Endothelial cell of umbilical vein (primary cell): ENCODE measurements at regions not wholly inside any gene's neighbourhood (a gene's known extent, or its start where the extent isn't known, plus 50 kb on each side); places are given as distances from the start of the nearest gene placed in this dataset.

Experiments used
- BruUV-seq: library from RNA; stranded (reverse); fragments of 400-500 nt; replicated peaks from 2 replicates; lab custom pipeline; 2021; lab: Mats Ljungman, UMichigan
- CTCF ChIA-PET: fragments of 300-600, 350-600 bp; sonication (Branson Sonifier 250); formaldehyde crosslinking; loops from one replicate; lab custom pipeline; 2021; ENCODE audit warnings: antibody characterized with exemption, inconsistent platforms; lab: Charles Lee
- POLR2A ChIA-PET: fragments of 300-600, 350-600 bp; sonication (Branson Sonifier 250); formaldehyde crosslinking; loops from one replicate; lab custom pipeline; 2021; ENCODE audit warnings: antibody characterized with exemption, inconsistent platforms; lab: Charles Lee
- DNase-seq: peaks from one replicate; pipeline ENCODE4 v3.0.0-alpha.2; 2011; ENCODE audit warnings: low read depth, low spot score
- FAIRE-seq: peaks from 2 replicates; lab custom pipeline; 2011; peaks lifted over from hg19 to GRCh38; lab: Jason Lieb, UNC
- H2AFZ ChIP-seq: 2 replicates; pipeline ENCODE4 v1.6.0; 2012; ENCODE audit warnings: low read depth, low read length, control low read depth, inconsistent platforms
- H3K27ac ChIP-seq: 2 replicates; pipeline ENCODE4 v1.5.1; 2011; ENCODE audit warnings: low read depth, mild to moderate bottlenecking, control low read depth, low read length, moderate library complexity; ENCODE audit not compliant: insufficient read depth
- H3K27me3 ChIP-seq, 2 experiments: 2 replicates each; pipeline versions ENCODE4 v1.6.0 to v1.6.1; 2011; ENCODE audit warnings: low read length in 2 of 2, mixed read lengths in 1 of 2; ENCODE audit not compliant: control insufficient read depth in 2 of 2, insufficient read depth in 2 of 2
- H3K36me3 ChIP-seq, 2 experiments: 2 replicates in 1 of 2; 3 replicates in 1 of 2; pipeline ENCODE4 v1.5.1; 2011; ENCODE audit warnings: low read length in 2 of 2, mild to moderate bottlenecking in 1 of 2, moderate library complexity in 1 of 2; ENCODE audit not compliant: control insufficient read depth in 2 of 2, insufficient read depth in 2 of 2; ENCODE audit errors: extremely low read depth in 1 of 2
- H3K4me1 ChIP-seq: 3 replicates; pipeline ENCODE4 v1.5.1; 2011; ENCODE audit warnings: mild to moderate bottlenecking, low read length; ENCODE audit not compliant: control insufficient read depth, insufficient read depth; ENCODE audit errors: extremely low read depth
- H3K4me2 ChIP-seq: 2 replicates; pipeline ENCODE4 v1.6.1; 2011; ENCODE audit warnings: low read length, control low read depth, mixed read lengths; ENCODE audit not compliant: insufficient read depth
- H3K4me3 ChIP-seq, 3 experiments: fragments of 200-600 bp in 1 of 3; sonication (generic), shearing (Covaris generic) in 1 of 3; replicated peaks in 1 of 3; 2 replicates each; pipeline ENCODE4 v1.5.1; 2011 to 2016; ENCODE audit warnings: control low read depth in 3 of 3, low read length in 3 of 3, mild to moderate bottlenecking in 2 of 3, inconsistent platforms in 1 of 3, low read depth in 1 of 3, moderate library complexity in 1 of 3; ENCODE audit not compliant: insufficient read depth in 1 of 3
- H3K79me2 ChIP-seq: 2 replicates; pipeline ENCODE4 v1.6.0; 2012; ENCODE audit warnings: low read length, inconsistent platforms; ENCODE audit not compliant: control insufficient read depth, insufficient read depth
- H3K9ac ChIP-seq: replicated peaks from 2 replicates; pipeline ENCODE3; 2011; ENCODE audit warnings: low read length, control low read depth; ENCODE audit not compliant: insufficient read depth; ENCODE audit errors: extremely low read depth
- H3K9me1 ChIP-seq: replicated peaks from 3 replicates; pipeline ENCODE4 v1.6.0; 2011; ENCODE audit warnings: mild to moderate bottlenecking, low read length; ENCODE audit not compliant: control insufficient read depth, insufficient read depth; ENCODE audit errors: extremely low read depth
- H3K9me3 ChIP-seq: replicated peaks from 2 replicates; pipeline ENCODE4 v1.5.1; 2012; ENCODE audit warnings: low read length, inconsistent platforms; ENCODE audit not compliant: control insufficient read depth, insufficient read depth
- H4K20me1 ChIP-seq: replicated peaks from 2 replicates; pipeline ENCODE3; 2011; ENCODE audit warnings: mild to moderate bottlenecking, low read length; ENCODE audit not compliant: control insufficient read depth, insufficient read depth; ENCODE audit errors: extremely low read depth
- EZH2 ChIP-seq: IDR thresholded peaks from 2 replicates; pipeline ENCODE4 v1.6.1; 2012; ENCODE audit warnings: borderline replicate concordance, low read depth, mild to moderate bottlenecking, moderate library complexity, low read length, inconsistent platforms; ENCODE audit not compliant: severe bottlenecking
- FOS ChIP-seq: IDR thresholded peaks from 2 replicates; pipeline ENCODE4 v1.6.1; 2011; ENCODE audit warnings: mild to moderate bottlenecking, low read length, moderate library complexity, borderline replicate concordance; ENCODE audit not compliant: insufficient read depth
- GATA2 ChIP-seq: IDR thresholded peaks from 2 replicates; pipeline ENCODE4 v1.7.0; 2011; ENCODE audit warnings: low read depth, mild to moderate bottlenecking, moderate library complexity, mixed read lengths, low read length; ENCODE audit not compliant: insufficient read length, insufficient read depth
- JUN ChIP-seq: IDR thresholded peaks from 2 replicates; pipeline ENCODE4 v1.6.1; 2011; ENCODE audit warnings: borderline replicate concordance, low read depth; ENCODE audit not compliant: insufficient read length, insufficient read depth
- MYC ChIP-seq: IDR thresholded peaks from one replicate; pipeline ENCODE4 v1.6.1; 2011; ENCODE audit warnings: mild to moderate bottlenecking, low read depth, low read length
- POLR2A ChIP-seq: IDR thresholded peaks from 2 replicates; pipeline ENCODE4 v1.6.1; 2012; ENCODE audit warnings: low read depth, mild to moderate bottlenecking, control low read depth, low read length
- POLR2AphosphoS5 ChIP-seq: IDR thresholded peaks from 2 replicates; pipeline ENCODE4 v1.6.1; 2012; ENCODE audit warnings: low read depth, mild to moderate bottlenecking, control low read depth, low read length, moderate library complexity; ENCODE audit not compliant: insufficient read depth
- dilution Hi-C: fragments of 300-500 bp; cut with MboI; formaldehyde crosslinking; loops from one replicate; pipeline ENCODE4 v1.15.0; 2019; ENCODE audit warnings: low sequenced_read_pairs; ENCODE audit not compliant: extremely low pct_ligation_motif_present
- intact Hi-C: fragments of 100-400 bp; cut with micrococcal nuclease; formaldehyde crosslinking; loops from one replicate; pipeline ENCODE4 v1.10.0; 2022
- TF ChIP-seq, protein P1 (sequence below): IDR thresholded peaks from 2 replicates; pipeline ENCODE4 v1.6.1; 2011; ENCODE audit not compliant: insufficient read depth, insufficient read length
- TF ChIP-seq, protein P2 (sequence below), 2 donors: IDR thresholded peaks; 1 replicate in 1 of 2; 2 replicates in 1 of 2; pipeline ENCODE4 v1.5.1; 2011; ENCODE audit warnings: low read length in 2 of 2, mild to moderate bottlenecking in 2 of 2, moderate library complexity in 2 of 2, control low read depth in 1 of 2, inconsistent platforms in 1 of 2, low read depth in 1 of 2; ENCODE audit not compliant: insufficient read depth in 1 of 2; ENCODE audit errors: extremely low read depth in 1 of 2

DNA sequence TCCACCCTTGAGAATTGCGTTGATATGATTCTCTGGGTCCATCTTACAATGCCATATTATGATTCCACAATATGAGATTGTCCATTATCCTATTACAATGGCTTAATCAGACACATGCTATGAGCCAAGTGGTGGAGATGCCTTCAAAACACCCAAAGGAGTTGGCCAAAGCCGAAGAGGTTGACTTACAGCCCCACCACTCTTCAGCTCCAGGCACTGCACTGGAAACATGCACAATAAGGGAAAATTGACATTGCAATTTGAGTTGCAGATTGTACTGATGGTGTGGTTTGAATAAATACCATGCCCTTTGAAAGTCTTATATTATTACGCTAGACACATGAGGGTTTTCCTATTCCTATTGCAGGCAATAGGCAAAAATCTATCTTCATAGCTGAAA is 75.4 kb upstream of the TNFSF11 start:
- H3K4me1 ChIP-seq = peaks cover 25% of the 10 kb centered on the region
- H3K36me3 ChIP-seq = no peaks in the 10 kb centered on the region
- ChIA-PET POLR2A (no interaction called here), CTCF (interaction anchor here (1.5 to 1.7 kb wide), 2 partner anchors 20 to 165 kb away, joined by 4 read pairs; no protein-coding TSS in a partner anchor)
- no peaks in the 10 kb centered on the region for H3K9me3 ChIP-seq
- no TSS peak for BruUV-seq
- H2AFZ ChIP-seq = no peak overlapping the region
- H3K4me3 ChIP-seq = no peak overlapping the region
- H3K27ac ChIP-seq = no peak overlapping the region
- no peak for DNase-seq
- no peaks in the 10 kb centered on the region for H4K20me1 ChIP-seq
- H3K9ac ChIP-seq = no peak overlapping the region
- FAIRE-seq = no peak
- H3K27me3 ChIP-seq = no peaks in the 10 kb centered on the region
- dilution Hi-C loops (no loop called here), intact Hi-C loops (no loop called here)
- H3K79me2 ChIP-seq = no peaks in the 10 kb centered on the region
- no peak overlapping the region for H3K4me2 ChIP-seq
- TF ChIP-seq, protein P1, sequence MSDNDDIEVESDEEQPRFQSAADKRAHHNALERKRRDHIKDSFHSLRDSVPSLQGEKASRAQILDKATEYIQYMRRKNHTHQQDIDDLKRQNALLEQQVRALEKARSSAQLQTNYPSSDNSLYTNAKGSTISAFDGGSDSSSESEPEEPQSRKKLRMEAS = no peak
- TF ChIP-seq POLR2A (no peak), JUN (no peak), POLR2AphosphoS5 (no peak), GATA2 (no peak), FOS (no peak), MYC (no peak), EZH2 (no peak)
- TF ChIP-seq, protein P2, sequence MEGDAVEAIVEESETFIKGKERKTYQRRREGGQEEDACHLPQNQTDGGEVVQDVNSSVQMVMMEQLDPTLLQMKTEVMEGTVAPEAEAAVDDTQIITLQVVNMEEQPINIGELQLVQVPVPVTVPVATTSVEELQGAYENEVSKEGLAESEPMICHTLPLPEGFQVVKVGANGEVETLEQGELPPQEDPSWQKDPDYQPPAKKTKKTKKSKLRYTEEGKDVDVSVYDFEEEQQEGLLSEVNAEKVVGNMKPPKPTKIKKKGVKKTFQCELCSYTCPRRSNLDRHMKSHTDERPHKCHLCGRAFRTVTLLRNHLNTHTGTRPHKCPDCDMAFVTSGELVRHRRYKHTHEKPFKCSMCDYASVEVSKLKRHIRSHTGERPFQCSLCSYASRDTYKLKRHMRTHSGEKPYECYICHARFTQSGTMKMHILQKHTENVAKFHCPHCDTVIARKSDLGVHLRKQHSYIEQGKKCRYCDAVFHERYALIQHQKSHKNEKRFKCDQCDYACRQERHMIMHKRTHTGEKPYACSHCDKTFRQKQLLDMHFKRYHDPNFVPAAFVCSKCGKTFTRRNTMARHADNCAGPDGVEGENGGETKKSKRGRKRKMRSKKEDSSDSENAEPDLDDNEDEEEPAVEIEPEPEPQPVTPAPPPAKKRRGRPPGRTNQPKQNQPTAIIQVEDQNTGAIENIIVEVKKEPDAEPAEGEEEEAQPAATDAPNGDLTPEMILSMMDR (IDR thresholded peaks at IDR 0.05; ENCODE audit: extremely low read depth in 1 of 2, insufficient read depth in 1 of 2, low read depth in 1 of 2, low read length in 2 of 2) = no peak
- no peaks in the 10 kb centered on the region for H3K9me1 ChIP-seq
